22Rv1 (cell line): ENCODE measurements at regions not wholly inside any gene's neighbourhood (a gene's known extent, or its start where the extent isn't known, plus 50 kb on each side); places are given as distances from the start of the nearest gene placed in this dataset.

Source experiments
- ZFX ChIP-seq: fragments of 450-650 bp; IDR thresholded peaks from 2 replicates; pipeline ENCODE4 v1.6.1; 2017; ENCODE audit warnings: antibody characterized with exemption, borderline replicate concordance
- TF ChIP-seq, protein P1 (sequence below): fragments of 450-650 bp; IDR thresholded peaks from 2 replicates; pipeline ENCODE4 v1.5.1; 2017; ENCODE audit warnings: mild to moderate bottlenecking

DNA sequence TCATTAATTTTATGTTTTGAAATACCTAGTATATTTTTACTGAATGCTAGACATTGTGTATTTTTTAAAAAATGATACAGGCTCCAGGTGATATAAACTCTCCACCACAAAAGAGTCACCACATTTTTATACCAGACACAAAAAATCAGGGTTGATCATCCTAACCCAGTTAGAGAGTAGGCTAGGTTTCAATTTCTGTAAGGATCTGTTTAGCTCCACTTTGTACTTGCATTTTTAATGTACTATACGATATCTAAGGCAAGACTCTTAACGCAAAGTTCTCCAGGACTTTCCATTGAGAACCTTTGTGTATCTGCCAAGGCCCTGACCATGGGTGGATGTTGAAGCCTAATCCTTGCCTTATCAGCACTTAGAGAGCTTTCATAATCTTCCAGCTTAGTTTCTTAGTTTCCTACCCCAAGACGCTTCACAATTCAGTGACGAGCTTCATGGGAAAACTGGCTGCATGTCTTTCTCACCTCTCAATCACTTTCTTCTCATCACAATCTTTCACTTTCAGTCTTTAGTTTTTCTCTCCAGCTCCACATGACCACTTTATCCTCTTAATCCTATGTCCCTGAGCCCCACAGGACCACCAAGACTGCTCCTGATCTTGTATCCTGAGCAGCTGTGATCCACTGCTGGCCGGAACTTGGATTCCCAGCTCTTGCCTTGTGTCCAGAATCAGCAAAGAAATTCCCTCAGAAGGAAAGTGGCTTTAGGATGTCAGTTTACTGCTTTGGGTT, 635.8 kb downstream of the RNF144A start:
- TF ChIP-seq, protein P1, sequence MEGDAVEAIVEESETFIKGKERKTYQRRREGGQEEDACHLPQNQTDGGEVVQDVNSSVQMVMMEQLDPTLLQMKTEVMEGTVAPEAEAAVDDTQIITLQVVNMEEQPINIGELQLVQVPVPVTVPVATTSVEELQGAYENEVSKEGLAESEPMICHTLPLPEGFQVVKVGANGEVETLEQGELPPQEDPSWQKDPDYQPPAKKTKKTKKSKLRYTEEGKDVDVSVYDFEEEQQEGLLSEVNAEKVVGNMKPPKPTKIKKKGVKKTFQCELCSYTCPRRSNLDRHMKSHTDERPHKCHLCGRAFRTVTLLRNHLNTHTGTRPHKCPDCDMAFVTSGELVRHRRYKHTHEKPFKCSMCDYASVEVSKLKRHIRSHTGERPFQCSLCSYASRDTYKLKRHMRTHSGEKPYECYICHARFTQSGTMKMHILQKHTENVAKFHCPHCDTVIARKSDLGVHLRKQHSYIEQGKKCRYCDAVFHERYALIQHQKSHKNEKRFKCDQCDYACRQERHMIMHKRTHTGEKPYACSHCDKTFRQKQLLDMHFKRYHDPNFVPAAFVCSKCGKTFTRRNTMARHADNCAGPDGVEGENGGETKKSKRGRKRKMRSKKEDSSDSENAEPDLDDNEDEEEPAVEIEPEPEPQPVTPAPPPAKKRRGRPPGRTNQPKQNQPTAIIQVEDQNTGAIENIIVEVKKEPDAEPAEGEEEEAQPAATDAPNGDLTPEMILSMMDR = no peak
- no peak for TF ChIP-seq ZFX
